Liver (tissue), 8 donors: ENCODE measurements at regions not wholly inside any gene's neighbourhood (a gene's known extent, or its start where the extent isn't known, plus 50 kb on each side); places are given as distances from the start of the nearest gene placed in this dataset.

Source experiments
- DNase-seq: peaks from one replicate; pipeline ENCODE4 v3.0.0-alpha.2; 2017; ENCODE audit warnings: low spot score
- H3K27ac ChIP-seq, 2 donors: one replicate each; pipeline ENCODE4 v1.7.0; 2013; ENCODE audit warnings: inconsistent platforms in 2 of 2, low read length in 2 of 2, control low read depth in 1 of 2, low read depth in 1 of 2, mild to moderate bottlenecking in 1 of 2
- H3K27me3 ChIP-seq, 4 donors: one replicate each; pipeline versions ENCODE4 v1.6.1 to v1.7.0; 2013; ENCODE audit warnings: low read length in 3 of 4, inconsistent platforms in 1 of 4, mild to moderate bottlenecking in 1 of 4, moderate library complexity in 1 of 4; ENCODE audit not compliant: control insufficient read depth in 4 of 4, insufficient read depth in 4 of 4
- H3K36me3 ChIP-seq, 4 donors: one replicate each; pipeline versions ENCODE4 v1.6.1 to v1.7.0; 2013; ENCODE audit warnings: low read length in 3 of 4, mild to moderate bottlenecking in 3 of 4, low read depth in 1 of 4, moderate library complexity in 1 of 4; ENCODE audit not compliant: control insufficient read depth in 4 of 4, insufficient read depth in 3 of 4
- H3K4me1 ChIP-seq, 4 donors: one replicate each; pipeline versions ENCODE4 v1.6.1 to v1.7.0; 2013; ENCODE audit warnings: low read length in 3 of 4, mild to moderate bottlenecking in 3 of 4, moderate library complexity in 1 of 4; ENCODE audit not compliant: control insufficient read depth in 4 of 4, insufficient read depth in 4 of 4
- H3K4me3 ChIP-seq, 3 donors: one replicate each; pipeline versions ENCODE4 v1.6.1 to v1.7.0; 2013; ENCODE audit warnings: low read length in 3 of 3, control low read depth in 1 of 3, low read depth in 1 of 3, mild to moderate bottlenecking in 1 of 3
- H3K9ac ChIP-seq, 2 donors: one replicate each; pipeline ENCODE4 v1.7.0; 2013; ENCODE audit warnings: low read length in 2 of 2, mild to moderate bottlenecking in 2 of 2, moderate library complexity in 2 of 2, control low read depth in 1 of 2, low read depth in 1 of 2
- H3K9me3 ChIP-seq, 4 donors: one replicate each; pipeline versions ENCODE4 v1.6.1 to v1.7.0; 2013; ENCODE audit warnings: low read length in 3 of 4; ENCODE audit not compliant: control insufficient read depth in 4 of 4
- ATF3 ChIP-seq: IDR thresholded peaks from 2 replicates; pipeline ENCODE4 v1.6.1; 2016; ENCODE audit warnings: antibody characterized with exemption
- EGR1 ChIP-seq, 2 donors: IDR thresholded peaks; 2 replicates each; pipeline ENCODE4 v1.6.1; 2016 to 2018; ENCODE audit warnings: antibody characterized with exemption in 2 of 2, low read depth in 2 of 2
- FOXA1 ChIP-seq: IDR thresholded peaks from 2 replicates; pipeline ENCODE4 v1.6.1; 2016; ENCODE audit warnings: antibody characterized with exemption
- FOXA2 ChIP-seq: IDR thresholded peaks from 2 replicates; pipeline ENCODE4 v1.6.1; 2016; ENCODE audit warnings: antibody characterized with exemption
- GABPA ChIP-seq, 2 donors: IDR thresholded peaks in 1 of 2; conservative IDR thresholded peaks in 1 of 2; 2 replicates each; pipeline ENCODE4 v1.6.1; 2016; ENCODE audit warnings: antibody characterized with exemption in 2 of 2, mild to moderate bottlenecking in 1 of 2, moderate library complexity in 1 of 2
- HNF4A ChIP-seq, 2 donors: conservative IDR thresholded peaks; 2 replicates each; pipeline ENCODE4 v1.6.1; 2016; ENCODE audit warnings: antibody characterized with exemption in 2 of 2, mild to moderate bottlenecking in 2 of 2
- HNF4G ChIP-seq: IDR thresholded peaks from 2 replicates; pipeline ENCODE4 v1.6.1; 2016; ENCODE audit warnings: antibody characterized with exemption
- JUND ChIP-seq, 2 donors: IDR thresholded peaks; 2 replicates each; pipeline ENCODE4 v1.6.1; 2016; ENCODE audit warnings: antibody characterized with exemption in 2 of 2
- MAX ChIP-seq: IDR thresholded peaks from 2 replicates; pipeline ENCODE4 v1.6.1; 2016; ENCODE audit warnings: antibody characterized with exemption
- NR2F2 ChIP-seq: IDR thresholded peaks from 2 replicates; pipeline ENCODE4 v1.6.1; 2016; ENCODE audit warnings: antibody characterized with exemption
- REST ChIP-seq: IDR thresholded peaks from 2 replicates; pipeline ENCODE4 v1.6.1; 2016; ENCODE audit warnings: antibody characterized with exemption, mild to moderate bottlenecking
- RXRA ChIP-seq, 2 donors: IDR thresholded peaks; 2 replicates each; pipeline ENCODE4 v1.6.1; 2017 to 2018; ENCODE audit warnings: antibody characterized with exemption in 2 of 2, mild to moderate bottlenecking in 1 of 2
- SP1 ChIP-seq: IDR thresholded peaks from 2 replicates; pipeline ENCODE4 v1.6.1; 2018; ENCODE audit warnings: antibody characterized with exemption, mild to moderate bottlenecking
- TAF1 ChIP-seq: conservative IDR thresholded peaks from 2 replicates; pipeline ENCODE4 v1.6.1; 2016; ENCODE audit warnings: antibody characterized with exemption, mild to moderate bottlenecking
- YY1 ChIP-seq: IDR thresholded peaks from 2 replicates; pipeline ENCODE4 v1.6.1; 2016; ENCODE audit warnings: antibody characterized with exemption, mild to moderate bottlenecking
- WGBS: extraction: QIAGEN DNeasy Blood & Tissue Kit; methylation state at CpG from one replicate; pipeline ENCODE4 v1.1.7; 2013; 5-methylcytosine and 5-hydroxymethylcytosine counted together
- TF ChIP-seq, protein P1 (sequence below): fragments of 150-350 bp; IDR thresholded peaks from 2 replicates; pipeline ENCODE4 v1.5.1; 2017; ENCODE audit warnings: improper control_type of control experiment, low read depth, low read length; ENCODE audit not compliant: missing input control
- TF ChIP-seq, protein P2 (sequence below): IDR thresholded peaks from 2 replicates; pipeline ENCODE4 v1.6.1; 2016; ENCODE audit warnings: antibody characterized with exemption
- donor health status: healthy.
- donor health status: healthy.
- donor health status: healthy.
- donor health status: healthy.
- donor health status: healthy.

DNA sequence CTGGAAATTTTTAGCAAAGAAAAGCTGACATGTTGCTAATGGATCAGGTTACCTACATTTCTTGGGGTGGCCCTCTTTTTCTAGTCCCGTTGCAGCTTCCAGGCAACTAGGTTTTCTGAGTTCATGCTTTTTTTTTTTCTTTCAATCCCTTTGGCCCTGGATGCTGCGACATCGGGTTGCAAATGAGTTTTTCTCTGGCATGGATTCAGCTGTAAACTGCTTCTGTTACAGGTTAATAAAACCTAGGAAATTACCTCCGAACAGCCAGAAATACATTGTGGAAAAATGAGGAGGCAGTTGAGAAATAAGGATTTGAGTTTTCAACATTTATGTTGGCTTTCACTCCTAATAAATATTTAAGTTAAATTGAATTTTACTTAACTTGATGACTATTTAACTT lies 149.8 kb upstream of the MAF start:
- TF ChIP-seq EGR1 (IDR thresholded peaks at IDR 0.05; ENCODE audit: low read depth in 2 of 2) (no peak), RXRA (IDR thresholded peaks at IDR 0.05) (no peak), ATF3 (no peak), HNF4A (conservative IDR thresholded peaks at IDR 0.05) (no peak), SP1 (no peak), NR2F2 (no peak), JUND (IDR thresholded peaks at IDR 0.05) (no peak), HNF4G (no peak), REST (no peak), FOXA2 (no peak), MAX (no peak), FOXA1 (no peak), TAF1 (no peak), GABPA (IDR thresholded peaks at IDR 0.05 in 1 of 2, conservative IDR thresholded peaks at IDR 0.05 in 1 of 2) (no peak), YY1 (no peak)
- TF ChIP-seq, protein P1, sequence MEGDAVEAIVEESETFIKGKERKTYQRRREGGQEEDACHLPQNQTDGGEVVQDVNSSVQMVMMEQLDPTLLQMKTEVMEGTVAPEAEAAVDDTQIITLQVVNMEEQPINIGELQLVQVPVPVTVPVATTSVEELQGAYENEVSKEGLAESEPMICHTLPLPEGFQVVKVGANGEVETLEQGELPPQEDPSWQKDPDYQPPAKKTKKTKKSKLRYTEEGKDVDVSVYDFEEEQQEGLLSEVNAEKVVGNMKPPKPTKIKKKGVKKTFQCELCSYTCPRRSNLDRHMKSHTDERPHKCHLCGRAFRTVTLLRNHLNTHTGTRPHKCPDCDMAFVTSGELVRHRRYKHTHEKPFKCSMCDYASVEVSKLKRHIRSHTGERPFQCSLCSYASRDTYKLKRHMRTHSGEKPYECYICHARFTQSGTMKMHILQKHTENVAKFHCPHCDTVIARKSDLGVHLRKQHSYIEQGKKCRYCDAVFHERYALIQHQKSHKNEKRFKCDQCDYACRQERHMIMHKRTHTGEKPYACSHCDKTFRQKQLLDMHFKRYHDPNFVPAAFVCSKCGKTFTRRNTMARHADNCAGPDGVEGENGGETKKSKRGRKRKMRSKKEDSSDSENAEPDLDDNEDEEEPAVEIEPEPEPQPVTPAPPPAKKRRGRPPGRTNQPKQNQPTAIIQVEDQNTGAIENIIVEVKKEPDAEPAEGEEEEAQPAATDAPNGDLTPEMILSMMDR = no peak
- no peaks in the 10 kb centered on the region for H3K9me3 ChIP-seq
- 94% methylated on average over 4 of the region's 4 CpGs for WGBS
- H3K36me3 ChIP-seq = peaks cover 0 to 3% (median 0%) of the 10 kb centered on the region in 4 donors
- H3K9ac ChIP-seq = no peak overlapping the region
- no peak for DNase-seq
- no peaks in the 10 kb centered on the region for H3K27me3 ChIP-seq
- no peaks in the 10 kb centered on the region for H3K4me1 ChIP-seq
- H3K4me3 ChIP-seq = no peak overlapping the region
- no peak overlapping the region for H3K27ac ChIP-seq

DNA sequence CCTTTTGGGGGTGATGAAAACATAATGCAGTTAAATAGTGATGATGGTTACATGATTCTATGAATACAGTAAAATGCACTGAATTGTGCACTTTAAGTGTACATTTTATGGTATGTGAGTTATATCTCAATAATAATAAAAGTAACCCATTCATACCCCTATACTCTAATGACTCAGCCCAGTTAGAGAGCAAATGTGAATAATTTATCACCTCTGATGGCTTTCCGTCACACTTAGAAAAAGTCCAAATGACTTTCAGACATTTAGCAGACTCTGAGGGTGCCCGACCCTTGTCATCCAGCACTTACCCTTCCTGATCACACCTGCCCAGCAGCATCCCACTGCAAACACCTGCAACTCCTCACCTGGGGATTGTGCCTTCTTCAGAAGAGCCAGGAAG lies 148.1 kb upstream of the MAF start:
- no peak overlapping the region for H3K27ac ChIP-seq
- TF ChIP-seq RXRA (IDR thresholded peaks at IDR 0.05) = no peak
- TF ChIP-seq, protein P2, sequence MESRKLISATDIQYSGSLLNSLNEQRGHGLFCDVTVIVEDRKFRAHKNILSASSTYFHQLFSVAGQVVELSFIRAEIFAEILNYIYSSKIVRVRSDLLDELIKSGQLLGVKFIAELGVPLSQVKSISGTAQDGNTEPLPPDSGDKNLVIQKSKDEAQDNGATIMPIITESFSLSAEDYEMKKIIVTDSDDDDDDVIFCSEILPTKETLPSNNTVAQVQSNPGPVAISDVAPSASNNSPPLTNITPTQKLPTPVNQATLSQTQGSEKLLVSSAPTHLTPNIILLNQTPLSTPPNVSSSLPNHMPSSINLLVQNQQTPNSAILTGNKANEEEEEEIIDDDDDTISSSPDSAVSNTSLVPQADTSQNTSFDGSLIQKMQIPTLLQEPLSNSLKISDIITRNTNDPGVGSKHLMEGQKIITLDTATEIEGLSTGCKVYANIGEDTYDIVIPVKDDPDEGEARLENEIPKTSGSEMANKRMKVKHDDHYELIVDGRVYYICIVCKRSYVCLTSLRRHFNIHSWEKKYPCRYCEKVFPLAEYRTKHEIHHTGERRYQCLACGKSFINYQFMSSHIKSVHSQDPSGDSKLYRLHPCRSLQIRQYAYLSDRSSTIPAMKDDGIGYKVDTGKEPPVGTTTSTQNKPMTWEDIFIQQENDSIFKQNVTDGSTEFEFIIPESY = no peak
- H3K27me3 ChIP-seq = no peaks in the 10 kb centered on the region
- no peaks in the 10 kb centered on the region for H3K9me3 ChIP-seq
- no peak for DNase-seq
- no peak overlapping the region for H3K4me3 ChIP-seq
- WGBS = 91% methylated on average over 2 of the region's 2 CpGs
- H3K36me3 ChIP-seq = peaks cover 0 to 3% (median 0%) of the 10 kb centered on the region in 4 donors
- H3K4me1 ChIP-seq = no peaks in the 10 kb centered on the region
- no peak overlapping the region for H3K9ac ChIP-seq
